Skeletal muscle satellite cell (primary cell): ENCODE measurements at regions not wholly inside any gene's neighbourhood (a gene's known extent, or its start where the extent isn't known, plus 50 kb on each side); places are given as distances from the start of the nearest gene placed in this dataset.

ENCODE experiments used
- H3K27me3 ChIP-seq: 2 replicates; pipeline ENCODE4 v1.7.0; 2013; ENCODE audit warnings: low read length; ENCODE audit not compliant: control insufficient read depth, insufficient read depth
- H3K36me3 ChIP-seq: 2 replicates; pipeline ENCODE4 v1.7.0; 2013; ENCODE audit warnings: mild to moderate bottlenecking, control low read depth, low read length; ENCODE audit not compliant: insufficient read depth
- H3K4me1 ChIP-seq: 2 replicates; pipeline ENCODE4 v1.7.0; 2013; ENCODE audit warnings: low read length; ENCODE audit not compliant: control insufficient read depth, insufficient read depth
- H3K4me2 ChIP-seq: 2 replicates; pipeline ENCODE4 v1.7.0; 2013; ENCODE audit warnings: mild to moderate bottlenecking, low read length
- H3K4me3 ChIP-seq: 2 replicates; pipeline ENCODE4 v1.7.0; 2013; ENCODE audit warnings: low read length
- H3K9ac ChIP-seq: 2 replicates; pipeline ENCODE4 v1.7.0; 2013; ENCODE audit warnings: mild to moderate bottlenecking, low read depth, low read length, moderate library complexity
- H3K9me3 ChIP-seq: replicated peaks from 2 replicates; pipeline ENCODE4 v1.7.0; 2013; ENCODE audit warnings: mild to moderate bottlenecking, control low read depth, low read length

- peaks cover 5% of the 10 kb centered on the region for H3K27me3 ChIP-seq
- no peaks in the 10 kb centered on the region for H3K9me3 ChIP-seq
- no peaks in the 10 kb centered on the region for H3K4me1 ChIP-seq
- no peaks in the 10 kb centered on the region for H3K36me3 ChIP-seq
- H3K4me2 ChIP-seq: no peak overlapping the region
- no peak overlapping the region for H3K9ac ChIP-seq
- no peak overlapping the region for H3K4me3 ChIP-seq
These were observed 132.5 kb downstream of the DHX15 start for GRCh38 chr4:24451870-24452269.

GRCh38 chr4:24443200-24443599, 141.2 kb downstream of the DHX15 start:
- no peaks in the 10 kb centered on the region for H3K9me3 ChIP-seq
- peaks cover 10% of the 10 kb centered on the region for H3K27me3 ChIP-seq
- no peaks in the 10 kb centered on the region for H3K36me3 ChIP-seq
- no peaks in the 10 kb centered on the region for H3K4me1 ChIP-seq
- H3K9ac ChIP-seq: no peak overlapping the region
- no peak overlapping the region for H3K4me2 ChIP-seq
- H3K4me3 ChIP-seq: no peak overlapping the region

GRCh38 chr4:24440765-24441164, 143.6 kb downstream of the DHX15 start:
- Histone ChIP-seq H3K27me3 (peaks cover 10% of the 10 kb centered on the region), H3K4me1 (no peaks in the 10 kb centered on the region), H3K36me3 (no peaks in the 10 kb centered on the region), H3K4me2 (no peak overlapping the region), H3K9ac (no peak overlapping the region), H3K9me3 (no peaks in the 10 kb centered on the region), H3K4me3 (no peak overlapping the region)

- Histone ChIP-seq H3K4me1 (no peaks in the 10 kb centered on the region), H3K4me3 (no peak overlapping the region), H3K4me2 (no peak overlapping the region), H3K9me3 (no peaks in the 10 kb centered on the region), H3K9ac (no peak overlapping the region), H3K27me3 (peaks cover 27% of the 10 kb centered on the region), H3K36me3 (no peaks in the 10 kb centered on the region)
These were observed 150.1 kb downstream of the DHX15 start for GRCh38 chr4:24434241-24434640.

- Histone ChIP-seq H3K27me3 (peaks cover 25% of the 10 kb centered on the region), H3K4me3 (no peak overlapping the region), H3K36me3 (no peaks in the 10 kb centered on the region), H3K4me2 (no peak overlapping the region), H3K9ac (no peak overlapping the region), H3K4me1 (no peaks in the 10 kb centered on the region), H3K9me3 (no peaks in the 10 kb centered on the region)
These were observed 150.7 kb downstream of the DHX15 start for GRCh38 chr4:24433515-24434214.

GRCh38 chr4:24428850-24429249, 155.5 kb downstream of the DHX15 start:
- Histone ChIP-seq H3K4me1 (no peaks in the 10 kb centered on the region), H3K9me3 (no peaks in the 10 kb centered on the region), H3K36me3 (no peaks in the 10 kb centered on the region), H3K4me3 (no peak overlapping the region), H3K4me2 (no peak overlapping the region), H3K27me3 (peaks cover 11% of the 10 kb centered on the region), H3K9ac (no peak overlapping the region)

GRCh38 chr4:24426557-24426956, 157.8 kb downstream of the DHX15 start:
- no peaks in the 10 kb centered on the region for H3K4me1 ChIP-seq
- no peaks in the 10 kb centered on the region for H3K36me3 ChIP-seq
- no peak overlapping the region for H3K4me3 ChIP-seq
- H3K9ac ChIP-seq: no peak overlapping the region
- no peaks in the 10 kb centered on the region for H3K9me3 ChIP-seq
- H3K4me2 ChIP-seq: no peak overlapping the region
- H3K27me3 ChIP-seq: peaks cover 3% of the 10 kb centered on the region

- H3K4me1 ChIP-seq: no peaks in the 10 kb centered on the region
- no peak overlapping the region for H3K4me3 ChIP-seq
- no peaks in the 10 kb centered on the region for H3K36me3 ChIP-seq
- no peaks in the 10 kb centered on the region for H3K9me3 ChIP-seq
- no peak overlapping the region for H3K9ac ChIP-seq
- peak overlapping the region; percentile 20 for H3K4me2 ChIP-seq
- H3K27me3 ChIP-seq: peaks cover 3% of the 10 kb centered on the region
These were observed 158.5 kb downstream of the DHX15 start for GRCh38 chr4:24425863-24426262.

GRCh38 chr4:24423670-24424069, 160.7 kb downstream of the DHX15 start:
- Histone ChIP-seq H3K4me2 (no peak overlapping the region), H3K9me3 (no peaks in the 10 kb centered on the region), H3K4me3 (no peak overlapping the region), H3K4me1 (peaks cover 3% of the 10 kb centered on the region), H3K36me3 (no peaks in the 10 kb centered on the region), H3K9ac (no peak overlapping the region), H3K27me3 (peaks cover 3% of the 10 kb centered on the region)

- Histone ChIP-seq H3K4me2 (no peak overlapping the region), H3K4me3 (no peak overlapping the region), H3K27me3 (peaks cover 3% of the 10 kb centered on the region), H3K9ac (no peak overlapping the region), H3K4me1 (peaks cover 3% of the 10 kb centered on the region), H3K9me3 (no peaks in the 10 kb centered on the region), H3K36me3 (no peaks in the 10 kb centered on the region)
These were observed 161.7 kb downstream of the DHX15 start for GRCh38 chr4:24422644-24423043.

- no peak overlapping the region for H3K9ac ChIP-seq
- H3K9me3 ChIP-seq: no peaks in the 10 kb centered on the region
- H3K4me3 ChIP-seq: no peak overlapping the region
- H3K4me1 ChIP-seq: peaks cover 3% of the 10 kb centered on the region
- H3K4me2 ChIP-seq: peak overlapping the region; percentile 38
- no peaks in the 10 kb centered on the region for H3K27me3 ChIP-seq
- H3K36me3 ChIP-seq: no peaks in the 10 kb centered on the region
These were observed 164.9 kb downstream of the DHX15 start for GRCh38 chr4:24419181-24420034.
